ENCODE measurements at regions not wholly inside any gene's neighbourhood (a gene's known extent, or its start where the extent isn't known, plus 50 kb on each side); places are given as distances from the start of the nearest gene placed in this dataset.

GRCh38 chr6:151701911-151702562, 105.4 kb upstream of the ESR1 start:
- DNase-seq = no peak

- no peak for DNase-seq
These were observed 104.4 kb upstream of the ESR1 start for GRCh38 chr6:151702851-151703658.

GRCh38 chr6:151704383-151704782, 103.1 kb upstream of the ESR1 start:
- DNase-seq = no peak

- no peak for DNase-seq
These were observed 101.3 kb upstream of the ESR1 start for GRCh38 chr6:151705993-151706733.

GRCh38 chr6:151709329-151709728, 98.2 kb upstream of the ESR1 start:
- DNase-seq = no peak

GRCh38 chr6:151716526-151716932, 91.0 kb upstream of the ESR1 start:
- no peak for DNase-seq

GRCh38 chr6:151719070-151719469, 88.4 kb upstream of the ESR1 start:
- DNase-seq = no peak

GRCh38 chr6:151721146-151721545, 86.3 kb upstream of the ESR1 start:
- DNase-seq = no peak

- no peak for DNase-seq
These were observed 85.8 kb upstream of the ESR1 start for GRCh38 chr6:151721671-151722070.

GRCh38 chr6:151722342-151722741, 85.1 kb upstream of the ESR1 start:
- DNase-seq = no peak

GRCh38 chr6:151723152-151723551, 84.3 kb upstream of the ESR1 start:
- DNase-seq = no peak

- no peak for DNase-seq
These were observed 77.5 kb upstream of the ESR1 start for GRCh38 chr6:151729829-151730495.

GRCh38 chr6:151730496-151730870, 77.0 kb upstream of the ESR1 start:
- DNase-seq = no peak

- no peak for DNase-seq
These were observed 76.2 kb upstream of the ESR1 start for GRCh38 chr6:151731313-151731712.

- no peak for DNase-seq
These were observed 73.7 kb upstream of the ESR1 start for GRCh38 chr6:151733680-151734320.

GRCh38 chr6:151738267-151738666, 69.2 kb upstream of the ESR1 start:
- no peak for DNase-seq

GRCh38 chr6:151738960-151739359, 68.5 kb upstream of the ESR1 start:
- DNase-seq = no peak

- DNase-seq = no peak
These were observed 66.7 kb upstream of the ESR1 start for GRCh38 chr6:151740820-151741219.

GRCh38 chr6:151747896-151748295, 59.6 kb upstream of the ESR1 start:
- no peak for DNase-seq

GRCh38 chr6:151749341-151749740, 58.1 kb upstream of the ESR1 start:
- no peak for DNase-seq

- no peak for DNase-seq
These were observed 53.9 kb upstream of the ESR1 start for GRCh38 chr6:151753581-151753980.

GRCh38 chr6:151757506-151757955, 50.0 kb upstream of the ESR1 start:
- no peak for DNase-seq
